Esophagus squamous epithelium (tissue), 4 donors: ENCODE measurements at regions not wholly inside any gene's neighbourhood (a gene's known extent, or its start where the extent isn't known, plus 50 kb on each side); places are given as distances from the start of the nearest gene placed in this dataset.

Experiments
- POLR2A ChIP-seq, 4 donors: fragments of 450-650 bp; IDR thresholded peaks; one replicate each; pipeline ENCODE4 v1.6.1; 2017; ENCODE audit warnings: antibody characterized with exemption in 4 of 4, mild to moderate bottlenecking in 4 of 4, moderate library complexity in 3 of 4
- TF ChIP-seq, protein P1 (sequence below), 6 experiments: fragments of 450-650 bp in 4 of 6; fragments of 200-600 bp in 2 of 6; sonication (generic) in 2 of 6; IDR thresholded peaks; one replicate each; pipeline ENCODE4 v1.5.1; 2016 to 2019; ENCODE audit warnings: antibody characterized with exemption in 6 of 6, mild to moderate bottlenecking in 4 of 6, moderate library complexity in 4 of 6

GRCh38 chr20:39717936-39718335 lies 755.8 kb downstream of the DHX35 start:
- TF ChIP-seq, protein P1, sequence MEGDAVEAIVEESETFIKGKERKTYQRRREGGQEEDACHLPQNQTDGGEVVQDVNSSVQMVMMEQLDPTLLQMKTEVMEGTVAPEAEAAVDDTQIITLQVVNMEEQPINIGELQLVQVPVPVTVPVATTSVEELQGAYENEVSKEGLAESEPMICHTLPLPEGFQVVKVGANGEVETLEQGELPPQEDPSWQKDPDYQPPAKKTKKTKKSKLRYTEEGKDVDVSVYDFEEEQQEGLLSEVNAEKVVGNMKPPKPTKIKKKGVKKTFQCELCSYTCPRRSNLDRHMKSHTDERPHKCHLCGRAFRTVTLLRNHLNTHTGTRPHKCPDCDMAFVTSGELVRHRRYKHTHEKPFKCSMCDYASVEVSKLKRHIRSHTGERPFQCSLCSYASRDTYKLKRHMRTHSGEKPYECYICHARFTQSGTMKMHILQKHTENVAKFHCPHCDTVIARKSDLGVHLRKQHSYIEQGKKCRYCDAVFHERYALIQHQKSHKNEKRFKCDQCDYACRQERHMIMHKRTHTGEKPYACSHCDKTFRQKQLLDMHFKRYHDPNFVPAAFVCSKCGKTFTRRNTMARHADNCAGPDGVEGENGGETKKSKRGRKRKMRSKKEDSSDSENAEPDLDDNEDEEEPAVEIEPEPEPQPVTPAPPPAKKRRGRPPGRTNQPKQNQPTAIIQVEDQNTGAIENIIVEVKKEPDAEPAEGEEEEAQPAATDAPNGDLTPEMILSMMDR (IDR thresholded peaks at IDR 0.05), result no peak
- no peak for TF ChIP-seq POLR2A (IDR thresholded peaks at IDR 0.05)
